Upper lobe of right lung (tissue), 1 donor: ENCODE measurements at regions not wholly inside any gene's neighbourhood (a gene's known extent, or its start where the extent isn't known, plus 50 kb on each side); places are given as distances from the start of the nearest gene placed in this dataset.
"Not testable (repeated sequence)": the region's sequence is repeated elsewhere in the genome, so short reads cannot be mapped to it uniquely, and the experiment has no call there.

ENCODE experiments used
- ATAC-seq: fragments of 200-7000 bp; cut with Tn5 transposase; one replicate; pipeline ENCODE4 v1.9.1; 2020; ENCODE audit warnings: mild to moderate bottlenecking, moderate library complexity
- DNase-seq: peaks from one replicate; pipeline ENCODE4 v3.0.0-alpha.2; 2020
- H3K27ac ChIP-seq: fragments of 200-600 bp; one replicate; pipeline ENCODE4 v1.8.0; 2022
- H3K27me3 ChIP-seq: fragments of 200-600 bp; one replicate; pipeline ENCODE4 v1.8.0; 2022; ENCODE audit warnings: mild to moderate bottlenecking
- H3K36me3 ChIP-seq: fragments of 200-600 bp; one replicate; pipeline ENCODE4 v1.8.0; 2022
- H3K4me1 ChIP-seq: fragments of 200-600 bp; one replicate; pipeline ENCODE4 v1.8.0; 2022
- H3K4me3 ChIP-seq: fragments of 200-600 bp; one replicate; pipeline ENCODE4 v1.8.0; 2022; ENCODE audit warnings: mild to moderate bottlenecking
- H3K9me3 ChIP-seq: fragments of 200-600 bp; one replicate; pipeline ENCODE4 v1.8.0; 2022
- intact Hi-C: fragments of 100-400 bp; cut with DNase I; formaldehyde crosslinking; loops from one replicate; pipeline ENCODE4 v1.11.0; 2022
- donor health status: DM: no; HTN: yes; CAD: no; lungs with severe emphysema.

DNA sequence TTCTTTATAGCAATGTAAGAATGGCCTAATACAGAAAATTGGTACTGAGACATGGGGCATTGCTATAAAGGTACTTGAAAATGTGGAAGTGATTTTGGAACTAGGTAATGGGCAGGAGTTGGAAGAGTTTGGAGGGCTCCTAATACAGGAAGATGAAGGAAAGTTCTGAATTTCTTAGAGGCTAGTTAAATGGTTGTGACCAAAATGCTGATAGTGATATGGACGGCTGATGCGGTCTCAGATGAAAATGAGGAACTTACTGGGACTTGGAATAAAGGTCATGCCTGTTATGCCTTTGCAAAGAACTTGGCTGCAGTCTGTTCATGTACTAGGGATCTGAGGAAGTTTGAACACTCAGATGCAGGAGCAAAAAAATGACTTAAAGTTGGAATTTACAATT is 132.2 kb upstream of the ZNG1F start:
- H3K9me3 ChIP-seq, H3K4me3 ChIP-seq, H3K4me1 ChIP-seq, H3K27me3 ChIP-seq, H3K27ac ChIP-seq, intact Hi-C loops, DNase-seq, H3K36me3 ChIP-seq, ATAC-seq: not testable (repeated sequence)

DNA sequence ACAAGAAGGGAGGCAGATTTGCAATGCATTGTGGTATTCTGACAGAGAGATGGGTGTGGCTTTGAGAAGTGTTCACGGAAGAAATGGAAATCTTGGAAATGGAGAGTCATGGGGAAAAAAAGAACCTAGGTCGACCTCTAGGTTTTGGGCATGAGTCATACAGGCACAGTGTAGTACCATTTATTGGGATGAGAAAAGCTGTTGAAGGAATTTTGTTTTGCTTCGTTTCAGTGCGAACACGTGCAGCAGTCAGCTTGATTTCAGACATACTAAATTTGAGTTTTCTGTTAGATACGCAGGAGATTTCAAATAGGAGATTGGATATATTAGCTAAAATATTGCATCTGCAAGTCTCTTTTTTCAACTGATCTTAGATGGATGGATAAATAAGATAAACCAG is 119.8 kb upstream of the ZNG1F start:
- ATAC-seq, H3K4me3 ChIP-seq, intact Hi-C loops, H3K27ac ChIP-seq, H3K4me1 ChIP-seq, H3K27me3 ChIP-seq, H3K36me3 ChIP-seq, H3K9me3 ChIP-seq, DNase-seq: not testable (repeated sequence)

DNA sequence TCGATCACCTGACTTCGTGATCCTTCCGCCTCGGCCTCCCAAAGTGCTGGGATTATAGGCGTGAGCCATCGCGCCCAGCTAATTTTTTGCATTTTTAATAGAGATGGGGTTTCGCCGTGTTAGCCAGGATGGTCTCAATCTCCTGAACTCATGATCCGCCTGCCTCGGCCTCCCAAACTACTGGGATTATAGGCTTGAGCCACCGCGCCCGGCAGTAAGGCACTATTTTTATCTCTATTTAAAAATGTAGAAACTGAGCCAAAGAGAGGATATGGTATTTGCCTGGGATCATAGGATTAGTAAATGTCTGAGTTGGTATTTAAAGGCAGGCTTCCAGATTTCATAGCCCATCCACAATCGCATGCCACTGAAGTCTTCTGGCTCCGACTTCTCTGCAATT is 96.6 kb upstream of the ZNG1F start:
- H3K27me3 ChIP-seq, H3K9me3 ChIP-seq, H3K27ac ChIP-seq, H3K4me1 ChIP-seq, DNase-seq, intact Hi-C loops, ATAC-seq, H3K4me3 ChIP-seq, H3K36me3 ChIP-seq: not testable (repeated sequence)

DNA sequence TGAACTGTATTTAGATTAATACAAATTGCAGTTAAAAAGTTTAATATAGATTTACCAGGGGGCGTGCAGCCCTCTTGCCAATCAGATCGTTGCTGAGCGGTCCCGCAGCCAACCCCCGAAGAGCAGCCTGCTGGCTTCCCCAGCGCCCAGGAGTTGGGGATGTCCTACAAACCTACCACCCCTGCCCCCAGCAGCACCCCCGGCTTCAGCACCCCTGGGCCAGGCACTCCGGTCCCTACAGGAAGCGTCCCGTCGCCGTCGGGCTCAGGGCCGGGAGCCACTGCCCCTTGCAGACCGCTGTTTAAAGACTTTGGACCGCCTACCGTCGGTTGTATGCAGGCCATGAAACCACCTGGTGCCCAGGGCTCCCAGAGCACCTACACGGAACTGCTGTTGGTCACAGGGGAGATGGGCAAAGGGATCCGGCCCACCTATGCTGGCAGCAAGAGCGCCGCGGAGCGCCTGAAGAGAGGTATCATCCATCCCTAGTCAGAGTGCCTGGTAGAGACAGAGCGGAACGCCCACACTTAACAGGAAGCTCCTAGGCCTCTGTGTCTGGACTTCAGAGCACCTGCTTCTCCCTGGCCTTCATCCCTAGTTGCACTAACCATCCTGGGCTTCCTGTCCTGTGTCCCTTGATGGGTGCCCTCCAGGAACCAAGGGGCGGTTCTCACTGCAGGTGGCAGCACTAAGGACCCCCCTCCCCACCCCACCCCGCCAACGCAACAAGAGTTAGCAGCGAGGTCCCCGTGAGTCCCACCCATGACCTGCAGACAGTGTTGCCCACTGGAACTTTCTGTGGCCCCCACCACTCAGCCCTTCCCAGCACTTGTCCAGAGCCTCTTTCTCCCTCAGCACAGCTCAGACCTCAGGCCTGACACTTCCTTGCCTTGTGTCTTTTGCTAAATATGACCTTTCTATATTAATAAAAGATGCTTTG is 91.5 kb upstream of the ZNG1F start:
- H3K27me3 ChIP-seq, H3K4me3 ChIP-seq, H3K4me1 ChIP-seq, DNase-seq, H3K9me3 ChIP-seq, intact Hi-C loops, H3K27ac ChIP-seq, H3K36me3 ChIP-seq: not testable (repeated sequence)
- ATAC-seq: peak; percentile 71

DNA sequence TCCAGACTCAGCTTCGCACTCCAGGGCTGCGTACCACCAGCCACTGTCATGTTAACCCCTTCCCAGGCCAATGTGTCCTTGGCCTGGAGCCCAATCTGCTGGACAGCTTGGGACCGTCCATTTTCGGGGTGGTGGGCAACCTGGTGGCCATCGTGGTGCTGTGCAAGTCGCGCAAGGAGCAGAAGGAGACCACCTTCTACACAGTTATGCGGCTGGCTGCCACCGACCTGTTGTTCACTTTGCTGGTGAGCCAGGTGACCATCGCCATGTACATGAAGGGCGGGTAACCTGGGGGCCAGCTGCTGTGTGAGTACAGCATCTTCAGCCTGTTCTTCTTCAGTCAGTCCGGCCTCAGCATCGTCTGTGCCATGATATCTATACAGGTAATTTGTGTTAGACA is 90.3 kb upstream of the ZNG1F start:
- intact Hi-C loops, H3K4me1 ChIP-seq, H3K27me3 ChIP-seq, DNase-seq, H3K27ac ChIP-seq, H3K9me3 ChIP-seq, H3K36me3 ChIP-seq, H3K4me3 ChIP-seq: not testable (repeated sequence)
- ATAC-seq: peak; percentile 57

DNA sequence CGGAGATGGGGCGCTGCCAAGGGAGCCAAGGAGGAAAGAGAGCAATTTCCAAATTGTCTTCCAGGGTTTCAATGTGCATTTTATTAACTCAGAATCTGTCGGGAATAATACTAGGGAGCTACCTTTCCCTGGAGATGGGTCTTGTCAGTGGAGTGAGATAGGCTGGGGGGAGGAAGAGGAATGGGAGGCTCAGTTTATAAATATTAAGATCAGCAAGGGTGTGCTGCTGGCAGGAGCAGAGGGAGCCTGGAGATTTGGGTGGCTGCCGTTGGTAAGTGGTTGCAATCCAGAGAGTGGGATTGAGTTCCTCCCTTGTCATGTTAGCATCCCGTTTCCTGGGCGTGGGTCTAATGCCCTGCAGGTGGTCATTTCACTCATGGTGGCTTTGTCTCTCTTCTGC is 89.9 kb upstream of the ZNG1F start:
- H3K36me3 ChIP-seq, H3K27me3 ChIP-seq, H3K27ac ChIP-seq, H3K4me1 ChIP-seq, intact Hi-C loops, DNase-seq, H3K4me3 ChIP-seq, H3K9me3 ChIP-seq: not testable (repeated sequence)
- ATAC-seq: peak; percentile 45

DNA sequence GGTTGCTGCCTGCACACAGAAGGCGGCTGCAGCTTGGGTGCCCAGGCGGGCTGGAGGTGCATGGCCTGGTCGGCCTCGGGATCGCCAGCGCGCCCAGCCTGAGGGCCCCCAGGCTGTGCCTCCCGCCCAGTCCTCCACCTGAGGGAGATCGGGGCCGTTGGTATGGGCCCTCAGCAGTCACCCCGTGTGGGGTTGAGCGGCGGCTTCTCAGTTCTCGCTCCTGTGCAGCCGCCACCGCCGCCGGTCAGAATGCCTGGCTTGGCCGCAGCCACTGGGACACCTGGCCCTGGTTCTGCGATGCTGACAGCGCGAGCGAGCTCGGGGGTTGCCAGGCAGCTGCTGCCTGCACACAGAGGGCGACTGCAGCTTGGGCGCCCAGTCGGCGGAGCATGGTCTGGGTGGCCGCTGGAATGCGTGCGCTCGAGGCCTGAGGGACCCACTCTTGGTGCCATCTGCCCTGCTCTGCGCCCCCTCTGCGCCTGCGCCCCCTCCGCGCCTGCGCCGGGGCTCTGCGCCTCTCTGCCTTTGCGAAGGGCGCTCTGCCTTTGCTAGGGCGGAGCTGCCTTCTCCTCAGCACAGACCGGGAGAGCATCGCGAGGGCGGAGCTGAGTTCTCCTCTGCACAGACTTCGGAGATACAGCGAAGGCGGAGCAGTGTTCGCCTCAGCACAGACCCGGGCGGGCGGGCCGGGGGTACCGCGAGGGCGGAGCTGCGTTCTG is 84.6 kb upstream of the ZNG1F start:
- DNase-seq: peak; percentile 86
- H3K4me1 ChIP-seq, H3K36me3 ChIP-seq, H3K27ac ChIP-seq, intact Hi-C loops, H3K9me3 ChIP-seq: not testable (repeated sequence)
- ATAC-seq: peak; percentile 100
- peak overlapping the region; percentile 48 for H3K4me3 ChIP-seq
- H3K27me3 ChIP-seq: peaks cover 19% of the 10 kb centered on the region

DNA sequence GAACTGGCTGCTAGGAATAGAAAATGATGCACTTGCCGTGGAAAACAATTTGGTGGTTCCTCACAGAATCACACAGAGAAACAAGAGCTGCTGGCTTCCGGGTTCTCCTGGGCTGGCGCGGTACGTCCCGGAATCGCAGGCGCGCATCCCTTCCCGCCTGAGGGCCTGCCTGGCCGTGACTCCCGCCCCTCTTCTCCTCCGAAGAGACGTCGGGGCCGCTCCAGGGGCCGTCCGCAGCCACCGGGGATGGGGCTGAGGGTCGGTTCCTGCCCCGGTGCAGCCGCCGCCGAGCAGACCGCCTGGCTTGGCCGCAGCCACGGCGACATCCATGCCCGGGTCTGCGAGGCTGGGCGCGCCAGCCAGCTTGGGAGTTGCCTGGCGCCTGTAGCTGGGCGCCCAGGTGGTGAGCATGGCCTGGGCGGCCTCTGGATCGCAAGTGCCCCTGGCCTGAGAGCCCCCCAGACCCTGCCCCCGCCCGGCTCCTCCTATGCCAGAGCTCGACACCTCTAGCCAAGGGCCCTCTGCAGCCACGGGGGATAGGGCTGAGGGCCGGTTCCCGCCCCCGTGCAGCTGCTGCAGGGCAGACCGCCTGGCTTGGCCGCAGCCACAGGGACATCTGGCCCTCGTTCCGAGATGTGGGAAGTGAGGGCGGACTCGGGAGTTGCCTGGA is 83.9 kb upstream of the ZNG1F start:
- H3K4me1 ChIP-seq, intact Hi-C loops, H3K36me3 ChIP-seq, H3K27ac ChIP-seq, H3K9me3 ChIP-seq: not testable (repeated sequence)
- Histone ChIP-seq H3K27me3 (peaks cover 19% of the 10 kb centered on the region), H3K4me3 (peak overlapping the region; percentile 44)
- peak; percentile 76 for DNase-seq
- peak; percentile 34 for ATAC-seq

DNA sequence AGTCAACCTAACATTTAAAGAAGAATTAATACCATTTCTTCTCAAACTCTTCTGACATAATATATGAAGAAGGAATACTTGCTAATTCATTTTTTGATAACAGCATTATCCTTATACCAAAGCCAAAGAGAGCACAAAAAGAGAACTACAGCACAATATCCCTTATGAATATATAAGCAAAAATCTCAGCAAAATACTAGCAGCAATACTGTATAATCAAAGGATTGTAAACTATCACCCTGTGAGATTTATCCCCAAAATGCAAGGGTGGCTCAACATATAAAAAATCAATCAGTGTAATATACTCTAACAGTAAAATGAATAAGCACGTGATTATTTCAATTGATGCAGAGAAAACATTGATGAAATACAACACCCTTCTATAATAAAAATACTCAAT is 81.9 kb upstream of the ZNG1F start:
- ATAC-seq, intact Hi-C loops, DNase-seq, H3K9me3 ChIP-seq, H3K4me1 ChIP-seq, H3K36me3 ChIP-seq, H3K27ac ChIP-seq, H3K4me3 ChIP-seq: not testable (repeated sequence)
- H3K27me3 ChIP-seq: peaks cover 19% of the 10 kb centered on the region

DNA sequence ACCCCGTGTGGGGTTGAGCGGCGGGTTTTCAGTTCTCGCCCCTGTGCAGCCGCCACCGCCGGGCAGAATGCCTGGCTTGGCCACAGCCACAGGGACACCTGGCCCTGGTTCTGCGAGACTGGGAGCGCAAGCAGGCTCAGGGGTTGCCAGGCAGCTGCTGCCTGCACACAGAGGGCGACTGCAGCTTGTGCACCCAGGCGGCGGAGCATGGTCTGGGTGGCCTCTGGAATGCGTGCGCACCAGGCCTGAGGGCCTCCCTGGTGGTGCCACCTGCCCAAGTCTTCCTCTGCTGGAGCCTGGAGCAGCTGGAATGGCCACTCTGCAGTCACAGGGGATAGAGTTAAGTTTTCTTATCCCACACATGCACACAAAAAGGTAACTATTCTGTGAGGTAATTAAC is 80.4 kb upstream of the ZNG1F start:
- H3K27ac ChIP-seq, H3K4me1 ChIP-seq, intact Hi-C loops, H3K9me3 ChIP-seq, ATAC-seq, H3K4me3 ChIP-seq, H3K36me3 ChIP-seq: not testable (repeated sequence)
- peak; percentile 66 for DNase-seq
- H3K27me3 ChIP-seq: peaks cover 19% of the 10 kb centered on the region

DNA sequence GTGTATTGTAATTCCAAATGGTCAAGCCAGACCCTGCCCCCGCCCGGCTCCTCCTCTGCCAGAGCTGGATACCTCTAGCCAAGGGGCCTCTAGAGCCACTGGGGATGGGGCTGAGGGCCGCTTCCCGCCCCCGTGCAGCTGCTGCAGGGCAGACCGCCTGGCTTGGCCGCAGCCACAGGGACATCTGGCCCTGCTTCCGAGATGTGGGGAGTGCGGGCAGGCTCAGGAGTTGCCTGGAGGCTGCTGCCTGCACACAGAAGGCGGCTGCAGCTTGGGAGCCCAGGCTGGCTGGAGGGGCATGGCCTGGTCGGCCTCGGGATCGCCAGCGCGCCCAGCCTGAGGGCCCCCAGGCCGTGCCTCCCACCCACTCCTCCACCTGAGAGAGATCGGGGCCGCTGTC is 79.9 kb upstream of the ZNG1F start:
- H3K9me3 ChIP-seq, ATAC-seq, intact Hi-C loops, H3K27ac ChIP-seq, H3K4me3 ChIP-seq, H3K4me1 ChIP-seq, H3K36me3 ChIP-seq: not testable (repeated sequence)
- peak; percentile 66 for DNase-seq
- peaks cover 19% of the 10 kb centered on the region for H3K27me3 ChIP-seq

DNA sequence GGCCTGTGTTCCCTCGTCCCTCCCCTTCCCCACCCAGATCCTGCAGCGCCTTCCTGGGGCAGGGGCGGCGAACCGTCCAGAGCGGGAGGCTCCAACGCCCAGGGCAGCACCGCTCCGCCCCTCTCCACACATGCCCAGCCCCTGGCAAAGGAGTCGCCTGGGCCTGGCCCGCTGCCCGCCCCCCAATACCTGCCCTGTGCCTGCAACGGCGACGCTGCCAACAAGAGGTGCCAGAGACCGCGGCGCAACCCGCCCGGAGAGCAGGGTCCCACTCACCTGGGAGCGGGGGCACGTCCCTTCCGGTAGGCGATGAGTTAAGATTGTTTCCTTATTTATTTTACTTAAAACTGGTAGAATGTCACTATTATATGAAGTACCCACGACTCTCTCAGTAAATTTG is 77.5 kb upstream of the ZNG1F start:
- DNase-seq: peak; percentile 59
- H3K9me3 ChIP-seq, H3K36me3 ChIP-seq, H3K4me3 ChIP-seq, ATAC-seq, H3K27ac ChIP-seq, intact Hi-C loops, H3K4me1 ChIP-seq: not testable (repeated sequence)
- H3K27me3 ChIP-seq: peaks cover 15% of the 10 kb centered on the region

DNA sequence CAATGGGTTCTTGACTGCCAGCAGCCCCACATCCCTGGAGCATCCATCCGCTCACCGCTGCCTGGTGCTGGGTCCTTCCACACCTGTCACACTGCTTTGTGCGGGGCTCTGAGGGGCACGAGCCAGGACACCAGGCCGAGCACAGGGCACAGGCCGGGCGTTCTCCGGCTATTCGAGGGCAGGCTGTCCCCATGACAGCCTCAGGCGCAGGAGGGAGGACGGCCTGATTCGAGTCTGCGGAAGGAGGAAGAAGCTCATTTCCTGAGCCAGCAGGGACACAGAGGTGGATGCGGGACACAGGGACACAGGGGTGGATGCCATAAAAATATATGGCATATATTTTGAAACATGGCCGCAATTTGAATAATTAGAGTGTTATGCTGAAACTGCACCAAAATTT is 76.9 kb upstream of the ZNG1F start:
- intact Hi-C loops, H3K36me3 ChIP-seq, H3K27ac ChIP-seq, H3K4me1 ChIP-seq, H3K9me3 ChIP-seq, H3K4me3 ChIP-seq: not testable (repeated sequence)
- H3K27me3 ChIP-seq: peaks cover 10% of the 10 kb centered on the region
- DNase-seq (peak; percentile 66), ATAC-seq (peak; percentile 62)

DNA sequence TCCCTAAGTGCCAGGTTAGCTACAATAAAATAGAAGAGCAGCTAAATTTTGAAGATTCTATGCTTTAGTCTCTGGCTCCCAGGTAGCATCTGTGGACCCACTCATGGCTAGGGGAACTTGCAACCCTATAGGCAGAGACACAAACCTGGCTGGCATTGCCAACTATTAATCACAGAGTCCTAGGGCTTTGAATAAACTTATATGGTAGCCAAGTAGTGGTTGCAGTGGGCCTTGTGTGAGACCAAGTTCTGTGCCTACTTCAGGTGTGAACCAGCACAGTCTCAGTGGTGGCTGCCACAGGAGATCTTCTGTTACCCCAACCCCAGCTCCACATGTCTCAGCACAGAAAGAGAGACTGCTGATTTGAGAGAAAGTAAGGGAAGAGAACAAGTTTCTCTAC is 62.9 kb upstream of the ZNG1F start:
- H3K36me3 ChIP-seq, H3K4me1 ChIP-seq, DNase-seq, ATAC-seq, H3K9me3 ChIP-seq, intact Hi-C loops, H3K27ac ChIP-seq, H3K27me3 ChIP-seq, H3K4me3 ChIP-seq: not testable (repeated sequence)
